IPS-15b (cell line): ENCODE measurements at regions not wholly inside any gene's neighbourhood (a gene's known extent, or its start where the extent isn't known, plus 50 kb on each side); places are given as distances from the start of the nearest gene placed in this dataset.
"Not testable (repeated sequence)": the region's sequence is repeated elsewhere in the genome, so short reads cannot be mapped to it uniquely, and the experiment has no call there.

Source experiments
- H3K27me3 ChIP-seq: one replicate; pipeline ENCODE4 v1.6.1; 2013; ENCODE audit warnings: low read length; ENCODE audit not compliant: control insufficient read depth, insufficient read depth
- H3K36me3 ChIP-seq: one replicate; pipeline ENCODE4 v1.6.1; 2013; ENCODE audit warnings: low read length; ENCODE audit not compliant: control insufficient read depth, insufficient read depth
- H3K4me1 ChIP-seq: one replicate; pipeline ENCODE4 v1.6.1; 2013; ENCODE audit warnings: mild to moderate bottlenecking, low read length; ENCODE audit not compliant: control insufficient read depth, insufficient read depth
- H3K4me3 ChIP-seq: one replicate; pipeline ENCODE4 v1.5.1; 2013; ENCODE audit warnings: low read depth, low read length
- H3K9ac ChIP-seq: one replicate; pipeline ENCODE4 v1.6.1; 2013; ENCODE audit warnings: low read depth, mild to moderate bottlenecking, low read length
- H3K9me3 ChIP-seq: one replicate; pipeline ENCODE4 v1.6.1; 2013; ENCODE audit warnings: mild to moderate bottlenecking, low read length; ENCODE audit not compliant: control insufficient read depth, insufficient read depth

DNA sequence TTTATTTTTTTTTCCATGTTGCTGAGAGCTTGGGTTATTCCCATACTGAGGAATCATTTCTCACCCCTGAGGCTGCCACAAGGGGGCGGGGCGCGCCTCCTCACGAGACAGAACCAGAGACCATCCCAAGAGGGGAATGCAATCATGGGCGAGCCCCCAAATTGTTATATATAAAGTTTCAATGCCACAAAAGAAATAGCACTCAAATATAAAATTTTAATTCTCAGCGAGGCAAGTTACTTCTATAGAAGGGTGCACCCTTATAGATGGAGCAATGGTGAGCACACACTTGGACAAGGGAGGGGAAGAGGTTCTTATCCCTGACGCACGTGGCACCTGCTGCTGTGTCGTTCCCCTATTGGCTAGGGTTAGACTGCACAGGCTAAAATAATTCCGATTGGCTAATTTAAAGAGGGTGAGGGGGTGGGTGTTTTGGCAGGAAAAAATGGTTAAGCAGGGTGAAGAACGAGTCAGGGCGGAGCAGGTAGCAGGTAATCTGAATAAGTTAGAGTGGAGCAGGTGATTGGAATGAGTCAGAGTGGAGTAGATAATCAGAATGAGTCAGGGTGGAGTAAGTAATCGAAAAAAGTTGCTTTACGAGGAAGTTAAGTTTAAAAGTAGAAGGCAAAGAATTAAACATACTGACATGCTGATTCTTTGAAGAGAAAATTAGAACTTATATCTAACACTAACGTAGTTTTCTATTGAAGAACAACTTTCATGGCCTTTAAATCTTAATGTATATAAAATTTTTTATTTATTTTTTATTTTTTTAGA, 177.5 kb downstream of the MTCL1 start:
- H3K4me3 ChIP-seq = no peak overlapping the region
- no peak overlapping the region for H3K9ac ChIP-seq
- no peaks in the 10 kb centered on the region for H3K27me3 ChIP-seq
- no peaks in the 10 kb centered on the region for H3K4me1 ChIP-seq
- no peaks in the 10 kb centered on the region for H3K36me3 ChIP-seq
- H3K9me3 ChIP-seq = peaks cover 4% of the 10 kb centered on the region

DNA sequence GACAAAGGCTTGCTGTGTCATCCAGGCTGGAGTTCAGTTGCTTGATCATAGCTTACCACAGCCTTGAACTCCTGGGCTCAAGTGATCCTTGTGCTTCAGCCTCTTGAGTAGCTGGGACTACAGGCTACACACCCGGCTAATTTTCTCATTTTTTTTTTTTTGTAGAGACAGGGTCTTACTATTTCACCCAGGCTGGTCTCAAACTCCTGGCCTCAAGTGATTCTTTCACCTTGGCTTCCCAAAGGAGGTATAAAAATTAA, 178.0 kb downstream of the MTCL1 start:
- H3K9ac ChIP-seq = no peak overlapping the region
- H3K9me3 ChIP-seq = peaks cover 4% of the 10 kb centered on the region
- no peaks in the 10 kb centered on the region for H3K4me1 ChIP-seq
- no peaks in the 10 kb centered on the region for H3K36me3 ChIP-seq
- H3K4me3 ChIP-seq = no peak overlapping the region
- H3K27me3 ChIP-seq = no peaks in the 10 kb centered on the region

DNA sequence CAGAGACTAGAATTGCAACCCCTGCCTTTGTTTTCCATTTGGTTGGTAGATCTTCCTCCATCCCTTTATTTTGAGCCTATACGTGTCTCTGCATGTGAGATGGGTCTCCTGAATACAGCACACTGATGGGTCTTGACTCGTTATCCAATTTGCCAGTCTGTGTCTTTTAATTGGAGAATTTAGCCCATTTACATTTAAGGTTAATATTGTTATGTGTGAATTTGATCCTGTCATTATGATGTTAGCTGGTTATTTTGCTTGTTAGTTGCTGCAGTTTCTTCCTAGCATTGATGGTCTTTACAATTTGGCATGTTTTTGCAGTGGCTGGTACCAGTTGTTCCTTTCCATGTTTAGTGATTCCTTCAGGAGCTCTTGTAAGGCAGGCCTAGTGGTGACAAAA, 182.5 kb downstream of the MTCL1 start:
- H3K4me1 ChIP-seq, H3K27me3 ChIP-seq, H3K9ac ChIP-seq, H3K36me3 ChIP-seq, H3K4me3 ChIP-seq, H3K9me3 ChIP-seq: not testable (repeated sequence)

GRCh38 chr18:8889489-8889888, 184.1 kb downstream of the MTCL1 start:
- no peak overlapping the region for H3K9ac ChIP-seq
- no peaks in the 10 kb centered on the region for H3K36me3 ChIP-seq
- H3K27me3 ChIP-seq = no peaks in the 10 kb centered on the region
- no peak overlapping the region for H3K4me3 ChIP-seq
- H3K9me3 ChIP-seq = no peaks in the 10 kb centered on the region
- H3K4me1 ChIP-seq = peaks cover 7% of the 10 kb centered on the region

DNA sequence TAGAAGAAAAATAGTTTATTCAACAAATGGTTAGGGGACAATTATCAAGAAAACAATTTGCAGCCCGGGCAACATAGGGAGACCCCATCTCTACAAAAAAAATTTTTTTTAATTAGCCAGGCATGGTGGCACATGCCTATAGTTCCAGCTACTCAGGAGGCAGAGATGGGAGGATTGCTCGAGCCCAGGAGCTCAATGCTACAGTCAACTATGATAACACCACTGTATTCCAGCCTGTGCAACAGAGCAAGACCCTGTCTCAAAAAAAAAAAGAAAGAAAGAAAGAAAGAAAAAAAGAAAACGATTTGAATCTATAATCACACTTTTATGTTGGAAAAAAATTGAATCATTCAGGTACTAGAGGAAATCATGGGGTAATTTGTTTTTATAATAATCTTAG, 185.1 kb downstream of the MTCL1 start:
- not testable (repeated sequence) for H3K4me3 ChIP-seq, H3K4me1 ChIP-seq, H3K9me3 ChIP-seq, H3K36me3 ChIP-seq, H3K27me3 ChIP-seq, H3K9ac ChIP-seq

- Histone ChIP-seq H3K9ac (no peak overlapping the region), H3K36me3 (no peaks in the 10 kb centered on the region), H3K4me1 (peaks cover 7% of the 10 kb centered on the region), H3K9me3 (no peaks in the 10 kb centered on the region), H3K27me3 (no peaks in the 10 kb centered on the region), H3K4me3 (peak overlapping the region; percentile 23)
Measured at GRCh38 chr18:8890957-8891464, 185.7 kb downstream of the MTCL1 start.

DNA sequence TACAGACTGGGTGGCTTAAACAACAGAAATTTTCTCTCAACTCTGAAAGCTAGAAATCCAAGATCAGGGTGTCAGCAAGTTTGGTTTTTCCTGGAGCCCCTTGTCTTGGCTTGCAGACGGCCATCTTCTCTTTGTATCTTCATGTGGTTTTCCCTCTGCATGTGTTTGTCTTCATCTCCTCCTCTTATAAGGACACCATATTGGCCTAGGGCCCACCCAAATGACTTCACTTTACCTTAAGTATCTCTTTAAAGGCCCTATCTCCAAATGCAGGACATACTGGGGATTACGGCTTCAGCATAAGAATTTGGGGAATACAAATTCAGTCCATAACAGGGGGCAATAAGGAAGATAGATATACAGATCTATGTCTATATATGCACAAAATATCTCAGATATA, 187.9 kb downstream of the MTCL1 start:
- no peak overlapping the region for H3K4me3 ChIP-seq
- H3K9ac ChIP-seq = no peak overlapping the region
- H3K27me3 ChIP-seq = no peaks in the 10 kb centered on the region
- H3K4me1 ChIP-seq = peaks cover 7% of the 10 kb centered on the region
- H3K36me3 ChIP-seq = no peaks in the 10 kb centered on the region
- no peaks in the 10 kb centered on the region for H3K9me3 ChIP-seq

- H3K4me3 ChIP-seq = no peak overlapping the region
- H3K9me3 ChIP-seq = no peaks in the 10 kb centered on the region
- no peaks in the 10 kb centered on the region for H3K36me3 ChIP-seq
- peaks cover 7% of the 10 kb centered on the region for H3K4me1 ChIP-seq
- no peaks in the 10 kb centered on the region for H3K27me3 ChIP-seq
- H3K9ac ChIP-seq = no peak overlapping the region
Measured at GRCh38 chr18:8893628-8894231, 188.4 kb downstream of the MTCL1 start.

DNA sequence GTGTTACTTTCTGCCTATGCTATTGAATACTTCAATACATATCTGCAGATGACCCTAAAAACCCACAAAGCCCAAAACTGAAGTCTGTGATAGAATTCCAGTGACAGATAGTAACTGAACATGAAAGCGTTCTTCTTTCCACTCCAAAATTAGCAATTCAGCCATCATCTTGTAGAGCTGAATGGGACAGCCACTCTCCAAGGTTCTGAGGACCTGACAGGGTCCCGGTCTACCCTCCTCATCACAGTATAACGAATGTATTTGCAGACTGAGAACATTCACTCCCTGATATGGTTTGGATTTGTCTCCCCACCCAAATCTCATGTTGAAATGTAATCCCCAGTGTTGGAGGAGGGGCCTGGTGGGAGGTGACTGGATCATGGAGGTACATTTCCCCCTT, 189.5 kb downstream of the MTCL1 start:
- Histone ChIP-seq H3K27me3 (no peaks in the 10 kb centered on the region), H3K36me3 (no peaks in the 10 kb centered on the region), H3K4me1 (peaks cover 7% of the 10 kb centered on the region), H3K9ac (no peak overlapping the region), H3K9me3 (no peaks in the 10 kb centered on the region), H3K4me3 (no peak overlapping the region)

- Histone ChIP-seq H3K36me3 (no peaks in the 10 kb centered on the region), H3K27me3 (no peaks in the 10 kb centered on the region), H3K4me3 (no peak overlapping the region), H3K4me1 (peaks cover 7% of the 10 kb centered on the region), H3K9ac (no peak overlapping the region), H3K9me3 (no peaks in the 10 kb centered on the region)
Measured at GRCh38 chr18:8895341-8895740, 190.0 kb downstream of the MTCL1 start.

- Histone ChIP-seq H3K4me3 (no peak overlapping the region), H3K9ac (no peak overlapping the region), H3K9me3 (no peaks in the 10 kb centered on the region), H3K4me1 (peaks cover 2% of the 10 kb centered on the region), H3K36me3 (no peaks in the 10 kb centered on the region), H3K27me3 (no peaks in the 10 kb centered on the region)
Measured at GRCh38 chr18:8895987-8896619, 190.7 kb downstream of the MTCL1 start.

DNA sequence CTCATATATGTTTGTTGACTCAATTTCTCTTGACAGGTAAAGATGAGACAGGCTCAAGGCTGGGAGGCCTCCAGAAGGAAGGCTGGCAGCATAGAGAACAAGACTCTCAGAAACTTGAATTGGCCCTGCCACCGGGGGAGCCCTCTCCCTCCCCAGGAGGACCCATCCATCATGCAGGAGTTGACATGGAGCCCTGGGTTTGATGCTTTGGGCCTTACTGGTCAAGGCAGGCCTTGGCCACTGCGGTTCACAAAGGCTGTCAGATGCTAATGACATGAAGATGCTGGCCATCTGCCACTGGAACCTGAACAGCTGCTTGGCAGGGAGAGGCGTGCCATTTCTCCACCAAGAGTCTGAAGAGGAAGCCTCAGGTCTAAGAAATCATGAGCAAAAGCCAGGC, 193.6 kb downstream of the MTCL1 start:
- H3K4me1 ChIP-seq = no peaks in the 10 kb centered on the region
- H3K4me3 ChIP-seq = no peak overlapping the region
- H3K9me3 ChIP-seq = no peaks in the 10 kb centered on the region
- H3K9ac ChIP-seq = no peak overlapping the region
- no peaks in the 10 kb centered on the region for H3K27me3 ChIP-seq
- no peaks in the 10 kb centered on the region for H3K36me3 ChIP-seq
